Activated CD4-positive, alpha-beta T cell treated with anti-CD3 and anti-CD28 coated beads for 1 hour (primary cell): ENCODE measurements at regions not wholly inside any gene's neighbourhood (a gene's known extent, or its start where the extent isn't known, plus 50 kb on each side); places are given as distances from the start of the nearest gene placed in this dataset.

Source experiments
- DNase-seq: peaks from one replicate; pipeline ENCODE4 v3.0.0-alpha.2; 2020

GRCh38 chr11:15863411-15863810 lies 492.9 kb downstream of the SOX6 start:
- no peak for DNase-seq

GRCh38 chr11:15864026-15864805 lies 492.1 kb downstream of the SOX6 start:
- no peak for DNase-seq

GRCh38 chr11:15865212-15865987 lies 490.9 kb downstream of the SOX6 start:
- DNase-seq = no peak

- no peak for DNase-seq
These were observed 488.5 kb downstream of the SOX6 start for GRCh38 chr11:15867871-15868270.

- no peak for DNase-seq
These were observed 485.4 kb downstream of the SOX6 start for GRCh38 chr11:15870911-15871310.

- DNase-seq = no peak
These were observed 484.3 kb downstream of the SOX6 start for GRCh38 chr11:15871904-15872626.

GRCh38 chr11:15873501-15873900 lies 482.8 kb downstream of the SOX6 start:
- no peak for DNase-seq

GRCh38 chr11:15874704-15875103 lies 481.6 kb downstream of the SOX6 start:
- DNase-seq = no peak

GRCh38 chr11:15875393-15875792 lies 481.0 kb downstream of the SOX6 start:
- no peak for DNase-seq

- no peak for DNase-seq
These were observed 480.4 kb downstream of the SOX6 start for GRCh38 chr11:15875943-15876342.

- no peak for DNase-seq
These were observed 477.6 kb downstream of the SOX6 start for GRCh38 chr11:15878756-15879155.

- DNase-seq = no peak
These were observed 476.1 kb downstream of the SOX6 start for GRCh38 chr11:15880291-15880690.

GRCh38 chr11:15882876-15883454 lies 473.4 kb downstream of the SOX6 start:
- DNase-seq = no peak

GRCh38 chr11:15883455-15883920 lies 472.9 kb downstream of the SOX6 start:
- DNase-seq = no peak

- DNase-seq = no peak
These were observed 472.2 kb downstream of the SOX6 start for GRCh38 chr11:15884141-15884540.

GRCh38 chr11:15884777-15885540 lies 471.4 kb downstream of the SOX6 start:
- no peak for DNase-seq

- DNase-seq = no peak
These were observed 470.5 kb downstream of the SOX6 start for GRCh38 chr11:15885854-15886253.

- no peak for DNase-seq
These were observed 470.0 kb downstream of the SOX6 start for GRCh38 chr11:15886299-15886698.

GRCh38 chr11:15886866-15887265 lies 469.5 kb downstream of the SOX6 start:
- DNase-seq = no peak

GRCh38 chr11:15888556-15889345 lies 467.6 kb downstream of the SOX6 start:
- no peak for DNase-seq

- no peak for DNase-seq
These were observed 466.8 kb downstream of the SOX6 start for GRCh38 chr11:15889363-15890030.
